ENCODE measurements at regions not wholly inside any gene's neighbourhood (a gene's known extent, or its start where the extent isn't known, plus 50 kb on each side); places are given as distances from the start of the nearest gene placed in this dataset.

DNA sequence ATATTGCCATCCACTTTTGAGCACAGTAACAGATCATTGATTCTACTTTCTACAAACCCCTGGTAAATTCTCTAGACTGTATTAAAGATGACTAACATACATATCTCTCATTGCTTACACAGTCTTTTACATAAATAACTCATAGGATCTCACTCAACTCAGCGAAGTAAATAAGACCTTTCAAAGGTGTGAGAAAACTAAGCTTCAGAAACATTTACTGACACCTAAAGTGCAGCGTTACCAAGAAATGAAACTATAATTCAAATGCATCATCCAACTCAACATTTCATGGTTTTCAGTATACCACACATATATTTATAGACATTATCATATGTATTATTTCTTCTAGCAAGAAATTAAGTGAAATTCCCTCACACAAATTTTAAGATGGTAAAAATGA is 189.8 kb downstream of the METTL4 start:
- TF ChIP-seq, protein P1, sequence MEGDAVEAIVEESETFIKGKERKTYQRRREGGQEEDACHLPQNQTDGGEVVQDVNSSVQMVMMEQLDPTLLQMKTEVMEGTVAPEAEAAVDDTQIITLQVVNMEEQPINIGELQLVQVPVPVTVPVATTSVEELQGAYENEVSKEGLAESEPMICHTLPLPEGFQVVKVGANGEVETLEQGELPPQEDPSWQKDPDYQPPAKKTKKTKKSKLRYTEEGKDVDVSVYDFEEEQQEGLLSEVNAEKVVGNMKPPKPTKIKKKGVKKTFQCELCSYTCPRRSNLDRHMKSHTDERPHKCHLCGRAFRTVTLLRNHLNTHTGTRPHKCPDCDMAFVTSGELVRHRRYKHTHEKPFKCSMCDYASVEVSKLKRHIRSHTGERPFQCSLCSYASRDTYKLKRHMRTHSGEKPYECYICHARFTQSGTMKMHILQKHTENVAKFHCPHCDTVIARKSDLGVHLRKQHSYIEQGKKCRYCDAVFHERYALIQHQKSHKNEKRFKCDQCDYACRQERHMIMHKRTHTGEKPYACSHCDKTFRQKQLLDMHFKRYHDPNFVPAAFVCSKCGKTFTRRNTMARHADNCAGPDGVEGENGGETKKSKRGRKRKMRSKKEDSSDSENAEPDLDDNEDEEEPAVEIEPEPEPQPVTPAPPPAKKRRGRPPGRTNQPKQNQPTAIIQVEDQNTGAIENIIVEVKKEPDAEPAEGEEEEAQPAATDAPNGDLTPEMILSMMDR (IDR thresholded peaks at IDR 0.05; ENCODE audit: low read depth, low read length, missing input control): no peak
- TF ChIP-seq, protein P2, sequence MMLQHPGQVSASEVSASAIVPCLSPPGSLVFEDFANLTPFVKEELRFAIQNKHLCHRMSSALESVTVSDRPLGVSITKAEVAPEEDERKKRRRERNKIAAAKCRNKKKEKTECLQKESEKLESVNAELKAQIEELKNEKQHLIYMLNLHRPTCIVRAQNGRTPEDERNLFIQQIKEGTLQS (IDR thresholded peaks at IDR 0.05): no peak
